K562 (cell line): ENCODE measurements at regions not wholly inside any gene's neighbourhood (a gene's known extent, or its start where the extent isn't known, plus 50 kb on each side); places are given as distances from the start of the nearest gene placed in this dataset.

Experiments used
- ATAC-seq: fragments of 200-7000 bp; cut with Tn5 transposase; 3 replicates; pipeline ENCODE4 v1.9.1; 2020; ENCODE audit warnings: moderate library complexity
- BruUV-seq: library from RNA; stranded (reverse); fragments of 400-500 nt; replicated peaks from 2 replicates; lab custom pipeline; 2021; lab: Mats Ljungman, UMichigan
- CTCF ChIA-PET: fragments of 300-600 bp; formaldehyde crosslinking; extraction: SDS; loops from one replicate; lab custom pipeline; 2021; ENCODE audit warnings: low intra/inter-chr PET ratio; lab: Yijun Ruan, JAX
- POLR2A ChIA-PET: fragments of 300-600, 350-650 bp; sonication (Branson Sonifier 250); formaldehyde crosslinking; extraction: SDS; loops from one replicate; lab custom pipeline; 2021; ENCODE audit warnings: antibody characterized with exemption, inconsistent platforms; lab: Yijun Ruan, JAX
- DNase-seq, 4 experiments: peaks; one replicate each; pipeline versions ENCODE4 v3.0.0 to v3.0.0-alpha.2; 2011 to 2018; ENCODE audit warnings: low spot score in 3 of 4, mixed read lengths in 3 of 4; ENCODE audit errors: extremely low read depth in 1 of 4
- FAIRE-seq: peaks from 2 replicates; lab custom pipeline; 2011; peaks lifted over from hg19 to GRCh38; lab: Jason Lieb, UNC
- H2AFZ ChIP-seq: 2 replicates; pipeline ENCODE4 v1.6.0; 2011; ENCODE audit warnings: low read depth, low read length, control low read depth, inconsistent platforms
- H3K27ac ChIP-seq: fragments of 200-600 bp; 3 replicates; pipeline ENCODE4 v1.8.0; 2011; ENCODE audit warnings: low read depth, mild to moderate bottlenecking, control low read depth, inconsistent platforms, low read length, moderate library complexity, mixed read lengths; ENCODE audit errors: extremely low read depth
- H3K27me3 ChIP-seq, 2 experiments: fragments of 300-600 bp in 1 of 2; 2 replicates in 1 of 2; 3 replicates in 1 of 2; pipeline versions ENCODE4 v1.6.0 to v1.8.0; 2011; ENCODE audit warnings: inconsistent platforms in 2 of 2, low read length in 2 of 2, mild to moderate bottlenecking in 1 of 2, mixed read lengths in 1 of 2, moderate library complexity in 1 of 2; ENCODE audit not compliant: control insufficient read depth in 2 of 2, insufficient read depth in 2 of 2
- H3K36me3 ChIP-seq: fragments of 300-600 bp; 3 replicates; pipeline ENCODE4 v1.8.0; 2011; ENCODE audit warnings: mild to moderate bottlenecking, low read length, inconsistent platforms; ENCODE audit not compliant: control insufficient read depth, insufficient read depth
- H3K4me1 ChIP-seq, 2 experiments: fragments of 200-600 bp in 1 of 2; replicated peaks in 1 of 2; 2 replicates in 1 of 2; 3 replicates in 1 of 2; pipeline versions ENCODE4 v1.5.1 to v1.8.0; 2011; ENCODE audit warnings: inconsistent platforms in 2 of 2, low read length in 2 of 2, mild to moderate bottlenecking in 1 of 2, mixed read lengths in 1 of 2, moderate library complexity in 1 of 2; ENCODE audit not compliant: control insufficient read depth in 2 of 2, insufficient read depth in 2 of 2
- H3K4me2 ChIP-seq: 2 replicates; pipeline ENCODE4 v1.6.1; 2011; ENCODE audit warnings: low read length, control low read depth, inconsistent platforms, mixed read lengths; ENCODE audit not compliant: insufficient read depth
- H3K4me3 ChIP-seq: fragments of 200-600 bp; sonication (generic), shearing (Covaris generic); 2 replicates; pipeline ENCODE4 v1.5.1; 2016; ENCODE audit warnings: control low read depth, inconsistent platforms
- H3K79me2 ChIP-seq: fragments of 200-600 bp; 3 replicates; pipeline ENCODE4 v1.8.0; 2011; ENCODE audit warnings: low read length, inconsistent platforms; ENCODE audit not compliant: control insufficient read depth, insufficient read depth
- H3K9ac ChIP-seq, 2 experiments: 2 replicates each; pipeline versions ENCODE4 v1.6.0 to v1.6.1; 2011; ENCODE audit warnings: low read depth in 2 of 2, low read length in 2 of 2, control low read depth in 1 of 2, inconsistent platforms in 1 of 2, mild to moderate bottlenecking in 1 of 2, mixed read lengths in 1 of 2; ENCODE audit not compliant: insufficient read depth in 1 of 2
- H3K9me1 ChIP-seq: one replicate; pipeline ENCODE4 v1.6.0; 2011; ENCODE audit warnings: inconsistent platforms, mild to moderate bottlenecking, low read length, moderate library complexity; ENCODE audit not compliant: control insufficient read depth, insufficient read depth
- H3K9me3 ChIP-seq: replicated peaks from 2 replicates; pipeline ENCODE4 v1.5.1; 2011; ENCODE audit warnings: low read depth, low read length, inconsistent platforms; ENCODE audit not compliant: control insufficient read depth, insufficient read depth
- H4K20me1 ChIP-seq: replicated peaks from 2 replicates; pipeline ENCODE4 v1.6.1; 2011; ENCODE audit warnings: low read length, inconsistent platforms, mixed read lengths; ENCODE audit not compliant: control insufficient read depth, insufficient read depth
- SIX5 ChIP-seq, 2 experiments: IDR thresholded peaks; 2 replicates each; pipeline ENCODE4 v1.6.1; 2011; ENCODE audit warnings: low read length in 2 of 2, borderline replicate concordance in 1 of 2, low read depth in 1 of 2, mild to moderate bottlenecking in 1 of 2, moderate library complexity in 1 of 2; ENCODE audit not compliant: insufficient read depth in 1 of 2
- SMAD2 ChIP-seq: fragments of 150-350 bp; IDR thresholded peaks from 2 replicates; pipeline ENCODE4 v1.6.1; 2014; ENCODE audit warnings: low read depth, mild to moderate bottlenecking, low read length
- STAG1 ChIP-seq: sonication (generic); formaldehyde crosslinking; IDR thresholded peaks from 2 replicates; pipeline ENCODE4 v1.5.0; 2020; ENCODE audit warnings: missing genetic modification reagents, borderline replicate concordance
- ZNF431 ChIP-seq: sonication (generic); formaldehyde crosslinking; IDR thresholded peaks from 2 replicates; pipeline ENCODE4 v1.8.0; 2022; ENCODE audit warnings: mild to moderate bottlenecking, missing genetic modification reagents
- ZNF655 ChIP-seq: fragments of 250-450 bp; sonication (Bioruptor Pico); IDR thresholded peaks from 2 replicates; pipeline ENCODE4 v1.5.0; 2021
- ZNF668 ChIP-seq: fragments of 250-450 bp; sonication (Bioruptor Pico); IDR thresholded peaks from 2 replicates; pipeline ENCODE4 v1.8.0; 2022; ENCODE audit warnings: mild to moderate bottlenecking, inconsistent platforms
- WGBS: fragments of 100-300 bp; shearing (Covaris generic); methylation state at CpG from one replicate; pipeline ENCODE4 v1.1.6; 2016; ENCODE audit warnings: low coverage, mixed read lengths; ENCODE audit not compliant: insufficient coverage; ENCODE audit errors: missing lambda C conversion rate; 5-methylcytosine and 5-hydroxymethylcytosine counted together
- in situ Hi-C: fragments of 300-500 bp; cut with MboI; formaldehyde crosslinking; loops from 4 replicates; pipeline ENCODE4 v1.15.0; 2018; ENCODE audit warnings: inconsistent platforms, mixed read lengths
- intact Hi-C: fragments of 100-400 bp; cut with micrococcal nuclease; formaldehyde crosslinking; loops from 2 replicates; pipeline ENCODE4 v1.14.2; 2022
- TF ChIP-seq, protein P1 (sequence below): fragments of 250-450 bp; sonication (Bioruptor Pico); IDR thresholded peaks from 2 replicates; pipeline ENCODE4 v1.9.0; 2021; ENCODE audit warnings: mild to moderate bottlenecking

DNA sequence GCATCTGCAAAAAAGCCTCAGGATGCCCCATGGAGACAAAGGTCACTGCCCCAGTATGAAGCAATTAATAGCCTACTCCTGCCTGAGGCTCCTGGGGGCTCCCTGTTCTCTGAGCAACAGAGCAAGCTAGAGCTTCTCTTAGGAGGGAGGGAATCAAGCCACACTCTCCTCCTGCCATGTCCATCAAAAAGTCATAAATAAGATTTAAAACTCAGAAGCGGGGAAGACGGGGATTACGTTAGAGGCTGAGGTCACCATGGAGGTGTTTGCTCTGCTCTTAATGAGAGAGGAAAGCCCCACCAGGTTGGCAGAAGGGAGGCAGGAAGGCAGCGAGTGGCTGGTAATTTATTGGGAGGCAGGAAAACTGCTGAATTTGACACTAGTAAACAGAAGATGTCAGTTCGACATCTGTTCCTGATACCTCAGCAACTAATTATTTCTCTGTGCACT, 98.4 kb upstream of the TNR start:
- intact Hi-C loops: no loop called here
- H2AFZ ChIP-seq: no peak overlapping the region
- no peak overlapping the region for H3K4me3 ChIP-seq

DNA sequence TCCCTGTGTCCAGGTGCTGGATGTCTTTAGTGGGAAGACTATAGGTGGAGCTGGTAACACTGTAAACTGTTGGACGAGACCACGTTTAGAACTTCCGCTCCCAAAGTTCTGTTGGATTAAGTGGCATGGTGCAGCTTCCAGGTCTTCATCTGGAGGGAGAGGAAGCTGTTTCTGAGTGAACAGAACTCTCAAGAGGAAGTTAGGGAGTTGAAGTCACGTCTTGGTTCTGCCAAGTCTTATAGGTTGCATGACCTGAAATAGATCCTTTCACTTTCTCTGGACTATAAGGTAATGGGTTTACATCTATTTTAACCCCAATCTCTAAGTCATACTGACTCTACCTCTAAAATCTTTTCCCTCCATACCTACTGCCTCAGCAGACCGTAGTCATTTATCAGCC, 97.4 kb upstream of the TNR start:
- H3K79me2 ChIP-seq: no peaks in the 10 kb centered on the region
- no peaks in the 10 kb centered on the region for H3K9me1 ChIP-seq
- BruUV-seq: no TSS peak
- WGBS: 0% methylated on average over 5 of the region's 5 CpGs
- FAIRE-seq (no peak), DNase-seq (no peak), ATAC-seq (no peak)
- no peak overlapping the region for H2AFZ ChIP-seq
- H3K27me3 ChIP-seq: peaks cover 0 to 5% of the 10 kb centered on the region in 2 experiments; a peak in 1 of 5 replicates
- H3K36me3 ChIP-seq: no peaks in the 10 kb centered on the region
- no peak overlapping the region for H3K27ac ChIP-seq
- ChIA-PET POLR2A (interaction anchor here (0.7 kb wide), 1 partner anchor 177 kb away, joined by 4 read pairs; no protein-coding TSS in a partner anchor), CTCF (no interaction called here)
- no peak overlapping the region for H3K4me2 ChIP-seq
- in situ Hi-C loops (no loop called here), intact Hi-C loops (no loop called here)
- H3K9ac ChIP-seq: no peak overlapping the region
- H3K9me3 ChIP-seq: no peaks in the 10 kb centered on the region
- H3K4me3 ChIP-seq: no peak overlapping the region
- H4K20me1 ChIP-seq: no peaks in the 10 kb centered on the region
- H3K4me1 ChIP-seq: no peaks in the 10 kb centered on the region
- TF ChIP-seq ZNF655 (CRISPR knock-in tag): no peak
- TF ChIP-seq, protein P1, sequence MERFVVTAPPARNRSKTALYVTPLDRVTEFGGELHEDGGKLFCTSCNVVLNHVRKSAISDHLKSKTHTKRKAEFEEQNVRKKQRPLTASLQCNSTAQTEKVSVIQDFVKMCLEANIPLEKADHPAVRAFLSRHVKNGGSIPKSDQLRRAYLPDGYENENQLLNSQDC (CRISPR knock-in tag): no peak
- no peak for TF ChIP-seq SIX5 (IDR thresholded peaks at IDR 0.05; ENCODE audit: borderline replicate concordance in 1 of 2, insufficient read depth in 1 of 2, low read depth in 1 of 2, low read length in 2 of 2)
- no peak for TF ChIP-seq ZNF431 (CRISPR knock-in tag)
- no peak for TF ChIP-seq ZNF668 (CRISPR knock-in tag)

More for the DNA sequence above, 98.4 kb upstream of the TNR start:
- Histone ChIP-seq H3K79me2 (no peaks in the 10 kb centered on the region), H3K4me1 (no peaks in the 10 kb centered on the region), H3K9me1 (no peaks in the 10 kb centered on the region), H3K9me3 (no peaks in the 10 kb centered on the region), H3K9ac (no peak overlapping the region), H3K27ac (no peak overlapping the region), H4K20me1 (no peaks in the 10 kb centered on the region), H3K27me3 (peaks cover 0 to 5% of the 10 kb centered on the region in 2 experiments; a peak in 1 of 5 replicates), H3K36me3 (no peaks in the 10 kb centered on the region), H3K4me2 (no peak overlapping the region)
- no TSS peak for BruUV-seq
- ATAC-seq: no peak
- 0% methylated on average over 5 of the region's 5 CpGs for WGBS
- no peak for FAIRE-seq
- no peak for TF ChIP-seq STAG1 (CRISPR knock-in tag)
- TF ChIP-seq SMAD2: no peak
- POLR2A ChIA-PET: no interaction called here
- CTCF ChIA-PET: interaction anchor here (0.6 kb wide), 1 partner anchor 13 kb away, joined by 3 read pairs; no protein-coding TSS in a partner anchor
- no peak for DNase-seq
- in situ Hi-C loops: no loop called here
